PC-9 (cell line): ENCODE measurements at regions not wholly inside any gene's neighbourhood (a gene's known extent, or its start where the extent isn't known, plus 50 kb on each side); places are given as distances from the start of the nearest gene placed in this dataset.

ENCODE experiments used
- BruUV-seq: library from RNA; stranded (reverse); fragments of 400-500 nt; replicated peaks from 2 replicates; lab custom pipeline; 2021; lab: Mats Ljungman, UMichigan
- CTCF ChIA-PET: fragments of 300-600 bp; sonication (Branson Sonifier 250); formaldehyde crosslinking; loops from one replicate; lab custom pipeline; 2022; ENCODE audit warnings: antibody characterized with exemption; lab: Charles Lee
- POLR2A ChIA-PET: fragments of 300-600 bp; sonication (Branson Sonifier 250); formaldehyde crosslinking; loops from one replicate; lab custom pipeline; 2022; ENCODE audit warnings: antibody characterized with exemption; ENCODE audit not compliant: unreplicated experiment; lab: Charles Lee
- DNase-seq, 2 experiments: peaks; one replicate each; pipeline versions ENCODE4 v3.0.0 to v3.0.0-alpha.2; 2015 to 2022; ENCODE audit warnings: mixed read lengths in 1 of 2
- H2AFZ ChIP-seq: fragments of 200-600 bp; sonication (generic); 2 replicates; pipeline ENCODE4 v1.8.1; 2017; ENCODE audit warnings: antibody characterized with exemption
- H3F3A ChIP-seq: fragments of 200-600 bp; sonication (generic); 2 replicates; pipeline ENCODE4 v1.8.1; 2017; ENCODE audit warnings: antibody characterized with exemption, mild to moderate bottlenecking, low read depth; ENCODE audit not compliant: insufficient read depth
- H3K27ac ChIP-seq: fragments of 200-600 bp; sonication (generic); 2 replicates; pipeline ENCODE4 v1.6.1; 2016; ENCODE audit warnings: mixed run types
- H3K27me3 ChIP-seq: fragments of 200-600 bp; sonication (generic); 2 replicates; pipeline ENCODE4 v1.6.1; 2016; ENCODE audit warnings: low read depth, mixed run types; ENCODE audit not compliant: insufficient read depth
- H3K36me3 ChIP-seq: fragments of 200-600 bp; sonication (generic); 2 replicates; pipeline ENCODE4 v1.6.1; 2016; ENCODE audit warnings: low read depth, mixed run types
- H3K4me1 ChIP-seq: fragments of 200-600 bp; sonication (generic); replicated peaks from 2 replicates; pipeline ENCODE4 v1.6.1; 2016; ENCODE audit warnings: mixed run types; ENCODE audit not compliant: insufficient read depth
- H3K4me2 ChIP-seq: fragments of 200-600 bp; sonication (generic); 2 replicates; pipeline ENCODE4 v1.6.1; 2017; ENCODE audit warnings: mixed run types
- H3K4me3 ChIP-seq: fragments of 200-600 bp; sonication (generic); 2 replicates; pipeline ENCODE4 v1.6.1; 2016; ENCODE audit warnings: mixed run types
- H3K79me2 ChIP-seq: fragments of 200-600 bp; sonication (generic); 2 replicates; pipeline ENCODE4 v1.6.1; 2017; ENCODE audit warnings: low read depth, mixed run types
- H3K9me2 ChIP-seq: fragments of 200-600 bp; sonication (generic); 2 replicates; pipeline ENCODE4 v1.8.1; 2017; ENCODE audit warnings: mild to moderate bottlenecking; ENCODE audit not compliant: insufficient read depth
- H3K9me3 ChIP-seq: fragments of 200-600 bp; sonication (generic); 2 replicates; pipeline ENCODE4 v1.8.1; 2016; ENCODE audit warnings: low read depth; ENCODE audit not compliant: insufficient read depth
- H4K20me1 ChIP-seq: fragments of 200-600 bp; sonication (generic); 2 replicates; pipeline ENCODE4 v1.8.1; 2017; ENCODE audit not compliant: insufficient read depth
- CTCF ChIP-seq: fragments of 200-600 bp; sonication (generic); conservative IDR thresholded peaks from 2 replicates; pipeline ENCODE4 v1.6.1; 2017; ENCODE audit warnings: mixed run types, antibody characterized with exemption, mild to moderate bottlenecking, moderate library complexity
- EZH2 ChIP-seq: fragments of 200-600 bp; sonication (generic); IDR thresholded peaks from 2 replicates; pipeline ENCODE4 v1.8.0; 2017; ENCODE audit warnings: antibody characterized with exemption, low read depth
- intact Hi-C: fragments of 100-400 bp; cut with micrococcal nuclease; formaldehyde crosslinking; loops from one replicate; pipeline ENCODE4 v1.10.0; 2022; ENCODE audit not compliant: unreplicated experiment

DNA sequence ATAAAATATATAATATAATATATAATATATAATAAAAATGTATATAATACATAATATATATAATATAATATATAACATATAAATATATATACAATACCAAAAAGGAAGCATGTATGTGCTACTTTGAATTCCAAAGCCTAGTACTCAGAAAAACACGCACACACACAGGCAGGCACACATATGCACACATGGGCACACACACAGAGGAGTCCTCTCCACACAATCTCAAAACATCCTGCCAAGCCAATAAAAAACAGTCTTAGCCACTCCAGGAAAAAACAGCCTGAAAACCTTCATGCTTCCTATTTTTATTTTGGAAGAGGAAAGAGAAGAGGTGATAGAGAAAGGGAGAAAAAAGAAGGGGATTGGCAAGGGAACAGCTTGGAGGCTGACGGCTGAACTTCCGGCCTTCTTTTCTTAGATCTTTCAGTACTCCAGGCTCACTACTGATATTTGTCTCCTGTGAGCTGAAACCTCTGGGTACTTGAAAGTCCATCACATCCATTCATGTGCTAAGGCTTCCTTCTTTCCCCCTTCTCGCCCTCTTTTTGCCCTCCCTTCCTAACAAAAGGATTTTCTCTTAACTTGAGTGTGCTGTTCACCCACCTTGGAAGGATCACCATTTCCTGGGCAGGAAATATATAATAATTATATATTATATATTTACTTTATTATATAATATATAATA is 394.2 kb downstream of the NUAK1 start:
- ChIA-PET POLR2A (no interaction called here), CTCF (no interaction called here)
- Histone ChIP-seq H3F3A (no peaks in the 10 kb centered on the region), H3K27me3 (no peaks in the 10 kb centered on the region), H3K9me3 (no peaks in the 10 kb centered on the region), H3K4me3 (no peak overlapping the region), H3K36me3 (no peaks in the 10 kb centered on the region), H3K9me2 (no peaks in the 10 kb centered on the region), H3K79me2 (no peaks in the 10 kb centered on the region), H3K4me1 (no peaks in the 10 kb centered on the region), H3K27ac (no peak overlapping the region), H4K20me1 (no peaks in the 10 kb centered on the region), H2AFZ (no peak overlapping the region), H3K4me2 (no peak overlapping the region)
- no TSS peak for BruUV-seq
- no peak for DNase-seq
- TF ChIP-seq CTCF (no peak), EZH2 (no peak)
- intact Hi-C loops, result no loop called here

DNA sequence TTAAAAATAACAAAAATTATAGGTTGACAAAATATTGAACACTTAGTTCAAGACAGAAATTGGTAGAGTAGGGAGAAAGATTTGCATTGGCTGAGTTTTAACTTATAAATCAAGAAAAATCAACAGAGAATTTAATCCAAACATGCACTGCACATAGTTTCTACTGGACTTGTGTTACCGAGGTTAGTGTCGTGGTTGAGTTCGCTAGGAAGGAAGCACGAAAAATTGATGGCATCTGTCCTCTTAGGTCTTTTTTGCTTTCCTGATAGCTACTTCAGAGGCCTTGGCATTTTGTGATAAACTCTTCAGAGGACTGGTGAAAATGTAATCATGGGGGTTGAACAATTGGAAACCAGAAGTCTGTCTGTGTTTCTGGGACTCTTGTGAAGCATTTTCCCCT is 392.9 kb downstream of the NUAK1 start:
- Histone ChIP-seq H3K4me2 (no peak overlapping the region), H3K9me3 (no peaks in the 10 kb centered on the region), H2AFZ (no peak overlapping the region), H3K36me3 (no peaks in the 10 kb centered on the region), H3K27ac (no peak overlapping the region), H3K79me2 (no peaks in the 10 kb centered on the region), H3F3A (no peaks in the 10 kb centered on the region), H3K4me3 (no peak overlapping the region), H4K20me1 (no peaks in the 10 kb centered on the region), H3K9me2 (no peaks in the 10 kb centered on the region), H3K4me1 (no peaks in the 10 kb centered on the region), H3K27me3 (no peaks in the 10 kb centered on the region)
- TF ChIP-seq CTCF, result no peak
- no peak for TF ChIP-seq EZH2
- POLR2A ChIA-PET, result no interaction called here
- no peak for DNase-seq
- no TSS peak for BruUV-seq
- intact Hi-C loops, result no loop called here
- CTCF ChIA-PET, result no interaction called here

- Histone ChIP-seq H3F3A (no peaks in the 10 kb centered on the region), H2AFZ (no peak overlapping the region), H3K36me3 (no peaks in the 10 kb centered on the region), H3K4me3 (no peak overlapping the region), H3K4me2 (no peak overlapping the region), H3K79me2 (no peaks in the 10 kb centered on the region), H3K9me3 (no peaks in the 10 kb centered on the region), H3K9me2 (no peaks in the 10 kb centered on the region), H3K27ac (no peak overlapping the region), H4K20me1 (no peaks in the 10 kb centered on the region), H3K4me1 (no peaks in the 10 kb centered on the region), H3K27me3 (no peaks in the 10 kb centered on the region)
- ChIA-PET CTCF (no interaction called here), POLR2A (no interaction called here)
- BruUV-seq, result no TSS peak
- intact Hi-C loops, result no loop called here
- no peak for DNase-seq
- TF ChIP-seq EZH2 (no peak), CTCF (no peak)
These were observed 389.8 kb downstream of the NUAK1 start for GRCh38 chr12:105748806-105749600.
